Heart left ventricle (tissue), 16 donors: ENCODE measurements at regions not wholly inside any gene's neighbourhood (a gene's known extent, or its start where the extent isn't known, plus 50 kb on each side); places are given as distances from the start of the nearest gene placed in this dataset.
"Not testable (repeated sequence)": the region's sequence is repeated elsewhere in the genome, so short reads cannot be mapped to it uniquely, and the experiment has no call there.

Experiments
- ATAC-seq, 4 donors: fragments of 200-7000 bp; cut with Tn5 transposase; one replicate each; pipeline ENCODE4 v1.9.1; 2020 to 2022; ENCODE audit warnings: moderate library complexity in 4 of 4, mild to moderate bottlenecking in 3 of 4, moderate number of reproducible peaks in 1 of 4
- DNase-seq, 5 donors: peaks; one replicate each; pipeline ENCODE4 v3.0.0-alpha.2; 2020
- H3K27ac ChIP-seq, 12 donors: fragments of 200-600 bp; sonication (generic) in 4 of 12; one replicate each; pipeline versions ENCODE4 v1.5.0 to v1.8.0; 2016 to 2022; ENCODE audit warnings: mild to moderate bottlenecking in 2 of 12
- H3K27me3 ChIP-seq, 9 donors: fragments of 200-600 bp; sonication (generic) in 2 of 9; one replicate each; pipeline versions ENCODE4 v1.5.1 to v1.8.0; 2016 to 2022; ENCODE audit warnings: mild to moderate bottlenecking in 3 of 9
- H3K36me3 ChIP-seq, 9 donors: fragments of 200-600 bp; sonication (generic) in 2 of 9; one replicate each; pipeline versions ENCODE4 v1.5.0 to v1.8.0; 2018 to 2022; ENCODE audit warnings: mild to moderate bottlenecking in 2 of 9
- H3K4me1 ChIP-seq, 12 donors: fragments of 200-600 bp; sonication (generic) in 4 of 12; one replicate each; pipeline versions ENCODE4 v1.5.0 to v1.8.0; 2016 to 2022; ENCODE audit warnings: mild to moderate bottlenecking in 3 of 12
- H3K4me3 ChIP-seq, 12 donors: fragments of 200-600 bp; sonication (generic) in 4 of 12; one replicate each; pipeline versions ENCODE4 v1.5.0 to v1.8.0; 2017 to 2022; ENCODE audit warnings: mild to moderate bottlenecking in 9 of 12, moderate library complexity in 4 of 12
- H3K9me3 ChIP-seq, 12 donors: fragments of 200-600 bp; sonication (generic) in 4 of 12; one replicate each; pipeline versions ENCODE4 v1.5.0 to v1.8.0; 2016 to 2022; ENCODE audit warnings: mild to moderate bottlenecking in 1 of 12
- CTCF ChIP-seq, 12 donors: fragments of 200-600 bp; sonication (generic) in 4 of 12; IDR thresholded peaks; one replicate each; pipeline versions ENCODE4 v1.5.0 to v1.8.0; 2018 to 2022; ENCODE audit warnings: antibody characterized with exemption in 12 of 12, mild to moderate bottlenecking in 5 of 12
- POLR2A ChIP-seq, 2 donors: fragments of 450-650 bp; IDR thresholded peaks; one replicate each; pipeline ENCODE4 v1.6.1; 2017; ENCODE audit warnings: antibody characterized with exemption in 2 of 2, mild to moderate bottlenecking in 2 of 2, moderate library complexity in 2 of 2
- WGBS, 4 donors: extraction: QIAGEN DNeasy Blood & Tissue Kit in 2 of 4; methylation state at CpG; one replicate each; pipeline versions ENCODE4 v1.1.5 to v1.1.7; 2013 to 2018; 5-methylcytosine and 5-hydroxymethylcytosine counted together
- intact Hi-C, 10 donors: fragments of 100-400 bp; cut with DNase I; formaldehyde crosslinking; loops; one replicate each; pipeline versions ENCODE4 v1.11.1 to v1.14.2; 2022
- microRNA-seq, 4 donors: library from miRNA; unstranded; fragments of <30 nt; microRNA quantifications; one replicate each; pipeline versions ENCODE4 to v1.2.0, GENCODE V29; 2017 to 2020
- donor health status: ischemic (EF 13 %, LVEDD 7.1; RV severe dilation, severe dysfunction).
- donor health status: healthy with polysubstance abuse.
- donor health status: DM: no; HTN: yes; CAD: no.
- donor health status: DM: no; HTN: no; CAD: no.
- donor health status: ischemic (EF 25% LVEDD 6.9; RV normal size, moderate dysfunction).
- donor health status: ischemic (EF 25% LVEDD 5.7; RV mildly dilated, moderate dysfunction).
- donor health status: healthy.
- donor health status: DM: yes; HTN: yes; CAD: no.
- donor health status: ischemic (EF 35%, LVEDD 5.7; RV mildly dilated, moderate dysfunction).
- donor health status: nonischemic (EF 11% LVEDD 7.7; RV severe dilation, severe dysfunction).
- donor health status: DM: yes; HTN: yes; CAD: no.
- donor health status: PGD.
- donor health status: ischemic (EF 29% LVEDD 5.4; RV normal size, mild dysfunction).
- donor health status: nonischemic (EF 23%, LVEDD 6.1; RV moderate dilation, normal function).

- no peak for TF ChIP-seq POLR2A (IDR thresholded peaks at IDR 0.05)
- TF ChIP-seq CTCF (IDR thresholded peaks at IDR 0.05), result no peak
- WGBS, 4 donors, result 74 to 82% (median 76%) methylated on average over 5 to 6 of the region's 6 CpGs
- Histone ChIP-seq H3K27ac (no peak overlapping the region), H3K4me1 (no peaks in the 10 kb centered on the region), H3K36me3 (no peaks in the 10 kb centered on the region), H3K9me3 (no peaks in the 10 kb centered on the region), H3K4me3 (no peak overlapping the region), H3K27me3 (no peaks in the 10 kb centered on the region)
- ATAC-seq (no peak), DNase-seq (no peak)
- intact Hi-C loops, result no loop called here
Observed at GRCh38 chrX:123121241-123121640, 62.8 kb upstream of the GRIA3 start.

GRCh38 chrX:123129805-123130204 is 54.3 kb upstream of the GRIA3 start:
- intact Hi-C loops, H3K27me3 ChIP-seq, H3K27ac ChIP-seq, H3K36me3 ChIP-seq, H3K4me1 ChIP-seq, H3K4me3 ChIP-seq, DNase-seq, ATAC-seq, H3K9me3 ChIP-seq: not testable (repeated sequence)
- WGBS, 4 donors, result 62 to 81% (median 75%) methylated on average over 2 to 3 of the region's 3 CpGs

Small RNA genes in the stretch of these regions (microRNA-seq; reads per million reads assigned to microRNA genes)
- 0 reads per million in 4 donors for gene MIR3672
